NCI-H774 (cell line): ENCODE measurements at regions not wholly inside any gene's neighbourhood (a gene's known extent, or its start where the extent isn't known, plus 50 kb on each side); places are given as distances from the start of the nearest gene placed in this dataset.

Source experiments
- DNase-seq: peaks from one replicate; lab custom pipeline; 2025; lab: John Stamatoyannopoulos, UW

DNA sequence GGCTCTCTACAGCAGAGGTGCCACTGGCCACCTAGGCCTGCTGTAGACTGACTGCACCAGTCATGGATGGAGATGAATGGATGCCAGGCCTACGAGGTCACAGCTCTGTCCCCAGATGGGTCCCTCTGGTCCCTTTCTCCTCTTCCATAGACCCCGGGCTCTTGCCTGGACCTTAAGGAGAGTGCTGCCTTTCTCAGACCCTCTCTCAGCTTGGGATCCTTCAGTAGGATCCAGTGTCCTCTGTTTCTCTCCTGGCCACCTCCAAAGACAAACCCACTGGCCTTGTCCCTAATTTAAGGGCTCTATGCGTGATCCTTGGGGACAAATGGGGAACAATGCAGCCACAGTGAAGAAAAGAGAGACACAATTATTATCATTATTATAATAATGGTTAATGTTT lies 189.3 kb upstream of the C16orf82 start:
- DNase-seq = no peak

DNA sequence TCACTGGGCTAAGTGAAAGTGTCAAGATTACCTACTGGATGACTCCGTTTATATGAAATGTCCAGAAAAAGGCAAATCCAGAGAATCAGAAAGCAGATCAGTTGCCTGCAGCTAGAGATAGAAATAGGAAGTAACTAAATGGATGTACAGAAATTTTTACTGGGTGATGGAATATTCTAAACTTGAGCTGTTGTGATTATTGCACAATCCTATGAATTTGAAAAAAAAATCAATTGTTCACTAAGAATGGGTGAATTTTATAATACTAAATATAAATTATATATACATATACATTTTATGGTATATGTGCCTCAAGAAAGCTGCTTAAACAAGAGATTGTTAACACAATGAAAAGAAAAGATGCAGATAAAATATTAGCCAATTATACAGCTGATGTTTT lies 181.1 kb upstream of the C16orf82 start:
- DNase-seq = no peak

DNA sequence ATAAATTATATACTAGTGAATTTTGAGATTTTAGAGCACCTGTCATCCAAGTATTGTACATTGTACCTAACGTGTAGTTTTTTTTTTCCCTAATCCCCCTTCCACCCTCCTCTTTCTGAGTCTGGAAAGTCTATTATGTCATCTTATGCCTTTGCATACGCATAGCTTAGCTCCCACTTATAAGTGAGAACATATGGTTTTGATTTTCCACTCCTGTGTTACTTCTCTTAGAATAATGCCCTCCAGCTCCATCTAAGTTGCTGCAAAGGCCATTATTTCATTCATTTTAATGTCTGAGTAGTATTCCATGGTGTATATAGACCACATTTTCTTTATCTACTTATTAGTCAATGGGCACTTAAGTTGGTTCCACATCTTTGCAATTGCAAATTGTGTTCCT lies 177.0 kb upstream of the C16orf82 start:
- no peak for DNase-seq

DNA sequence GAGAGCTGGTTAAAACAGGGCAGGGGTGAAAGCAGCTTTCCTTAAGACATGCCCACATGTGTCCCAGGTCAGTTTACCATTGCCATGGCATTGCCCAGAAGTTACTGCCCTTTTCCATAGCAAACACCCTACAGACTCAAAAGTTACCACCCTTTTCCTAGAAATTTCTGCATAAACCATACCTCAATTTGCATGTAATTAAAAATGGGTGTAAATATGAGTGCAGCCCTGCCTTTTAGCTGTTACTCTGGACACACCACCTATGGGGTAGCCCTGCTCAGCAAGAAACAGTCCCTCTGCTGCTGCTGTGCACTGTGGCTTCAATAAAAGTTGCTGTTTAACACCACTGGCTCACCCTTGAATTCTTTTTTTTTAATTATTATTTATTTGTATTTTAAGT lies 168.5 kb upstream of the C16orf82 start:
- DNase-seq = no peak

DNA sequence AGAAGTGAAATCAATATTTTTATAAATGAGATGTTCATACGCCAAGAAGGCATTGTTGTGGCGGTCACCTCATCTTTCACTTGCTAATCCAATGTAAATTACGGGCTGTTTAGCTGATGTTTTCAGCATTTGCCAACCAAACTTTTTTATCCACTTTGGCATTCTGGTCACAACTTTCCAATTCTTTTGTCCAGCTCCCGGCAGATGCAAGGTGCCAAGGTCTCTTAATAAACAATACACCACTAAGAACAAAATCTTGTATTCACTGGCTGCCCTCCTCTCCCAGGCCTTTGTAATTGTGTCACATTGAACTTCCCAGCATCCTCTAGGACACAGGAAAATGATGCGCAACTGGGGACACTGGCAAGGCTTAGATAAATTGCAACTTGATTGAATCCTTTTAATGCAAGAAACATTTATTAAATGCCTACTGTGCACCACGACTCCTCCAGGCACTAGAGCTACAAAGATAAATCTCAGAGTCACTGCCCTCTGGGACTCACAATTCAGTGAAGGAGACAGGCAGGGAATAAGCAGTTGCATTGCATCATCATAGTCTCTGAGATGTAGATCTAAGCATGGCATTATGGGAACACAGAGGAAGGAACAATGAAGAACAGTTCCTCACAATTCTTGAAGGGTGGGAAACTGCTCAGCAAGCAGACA lies 165.4 kb upstream of the C16orf82 start:
- no peak for DNase-seq

DNA sequence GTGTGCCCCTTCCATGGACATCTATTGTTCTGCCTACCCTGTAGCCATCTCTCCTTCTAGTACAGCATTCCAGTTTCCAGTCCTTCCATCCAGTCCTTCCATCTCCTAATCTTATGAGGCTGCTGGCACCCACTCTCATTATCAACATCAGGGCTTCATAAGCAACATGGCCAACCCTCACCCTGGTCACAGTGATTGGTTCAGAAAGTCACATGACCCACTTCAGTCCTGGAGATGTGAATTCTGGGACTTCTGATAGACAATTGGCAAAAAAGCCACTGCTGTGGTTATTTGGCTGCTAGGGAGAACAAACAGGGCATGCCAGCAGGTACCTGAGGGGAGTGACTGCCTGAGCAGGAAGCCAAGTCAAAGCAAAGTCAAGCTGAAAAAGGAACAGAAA lies 164.7 kb upstream of the C16orf82 start:
- DNase-seq = no peak

DNA sequence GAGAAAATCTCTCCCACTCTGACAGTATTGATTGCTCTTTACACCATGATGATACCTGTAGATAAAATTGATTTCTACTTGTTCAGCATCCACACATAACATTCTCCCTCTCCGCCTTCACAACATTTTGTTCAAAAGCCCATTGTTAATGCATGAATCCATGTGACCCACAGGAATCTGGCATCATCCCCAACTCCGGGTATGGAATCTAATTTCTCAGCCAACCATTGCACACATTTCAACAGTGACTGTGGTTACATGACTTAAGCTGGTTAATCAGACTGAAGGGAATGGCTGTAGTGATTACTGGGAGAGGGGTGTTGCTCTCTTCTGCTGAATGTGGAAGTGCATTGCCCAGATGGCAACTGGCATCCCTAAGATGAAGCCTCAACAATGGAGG lies 161.4 kb upstream of the C16orf82 start:
- DNase-seq = no peak

DNA sequence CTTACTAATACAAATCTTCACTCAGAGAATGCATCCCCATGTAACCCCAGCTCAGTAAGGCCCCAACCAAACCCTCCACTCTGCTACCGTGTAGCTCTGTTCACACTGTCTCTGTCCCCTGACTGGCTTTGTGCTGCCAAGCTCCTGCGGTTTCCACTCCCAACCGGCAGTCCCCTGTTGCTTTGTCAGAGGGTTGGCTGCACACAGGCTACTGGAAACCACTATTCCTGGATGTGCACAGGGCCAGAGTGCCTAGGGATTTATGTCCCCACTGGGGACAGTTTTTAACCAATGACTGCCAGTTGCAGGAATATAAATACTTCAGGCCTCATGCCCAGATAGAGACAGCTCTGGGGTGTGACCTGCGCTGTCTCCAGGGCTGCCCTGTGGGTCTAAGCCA lies 157.1 kb upstream of the C16orf82 start:
- DNase-seq = no peak

DNA sequence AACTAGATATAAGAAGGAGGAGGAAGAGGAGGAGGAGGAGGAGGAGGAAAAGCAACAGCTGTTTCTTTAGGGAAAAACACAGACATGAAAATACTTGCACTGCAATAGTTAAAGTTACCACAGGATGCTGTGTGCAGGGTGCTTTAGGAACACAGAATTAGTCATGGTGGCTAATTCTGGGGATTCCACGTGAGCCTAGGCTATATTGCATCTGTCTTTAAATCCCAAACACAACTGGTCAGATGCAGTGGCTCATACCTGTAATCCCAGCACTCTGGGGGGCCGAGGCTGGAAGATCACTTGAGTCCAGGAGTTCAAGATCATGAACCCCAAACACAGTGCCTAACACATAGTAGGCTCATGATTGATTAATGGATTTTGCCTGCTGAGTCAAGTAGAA lies 155.3 kb upstream of the C16orf82 start:
- DNase-seq = no peak

DNA sequence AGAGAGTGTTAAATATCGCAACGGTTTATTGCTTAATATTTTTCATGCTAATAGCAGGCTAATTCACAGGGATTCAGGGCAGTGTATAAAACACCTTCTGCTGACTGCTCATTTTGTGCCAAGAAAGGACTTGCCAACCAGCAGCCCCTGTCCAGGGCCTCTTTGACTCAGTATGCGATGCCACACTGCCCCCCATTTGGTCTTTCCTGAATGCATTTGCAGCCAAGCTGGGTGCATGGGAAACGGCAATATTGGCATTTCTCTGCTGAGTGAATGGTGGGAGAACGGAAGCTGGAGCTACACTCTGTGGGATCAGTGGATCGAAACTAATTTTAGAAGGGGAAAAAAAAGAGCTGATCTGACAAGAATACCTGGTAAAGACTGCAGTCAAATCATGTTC lies 152.9 kb upstream of the C16orf82 start:
- no peak for DNase-seq

DNA sequence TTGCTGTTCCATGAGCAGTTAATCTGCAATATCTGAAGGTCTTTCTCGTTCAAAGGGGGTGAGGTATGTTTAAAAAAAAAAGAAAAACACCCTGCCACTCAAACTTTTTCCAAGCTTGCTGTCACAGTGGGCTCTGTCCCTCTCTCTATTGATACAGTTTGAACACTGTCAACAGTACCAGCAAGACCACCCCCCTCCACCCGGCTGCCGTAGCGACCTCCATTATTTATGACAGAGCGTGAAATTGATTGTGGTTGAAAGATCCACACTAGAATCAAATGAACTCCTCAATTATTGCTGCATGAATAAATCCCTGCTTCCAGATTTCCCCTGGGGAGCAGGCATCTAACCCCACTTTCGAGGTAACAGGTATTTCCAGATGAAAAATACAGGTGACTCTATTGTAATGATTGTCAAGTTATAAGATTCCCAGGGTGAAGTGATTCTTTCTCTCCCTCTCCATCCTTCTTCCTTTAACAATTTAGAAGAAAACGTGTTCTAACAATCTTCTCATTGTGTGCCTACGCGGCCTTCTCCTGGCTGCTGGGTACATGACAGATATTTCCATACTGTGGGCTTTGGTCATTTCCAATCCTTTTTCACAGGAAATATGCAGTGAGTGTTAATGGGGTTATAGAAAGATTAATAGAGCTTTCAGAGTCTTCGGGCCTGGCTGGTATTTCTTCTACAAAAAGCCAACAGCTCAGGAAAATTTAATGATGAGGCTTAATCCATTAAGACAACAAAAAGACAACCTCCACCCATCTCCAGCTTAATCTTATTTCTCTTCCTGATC lies 135.7 kb upstream of the C16orf82 start:
- DNase-seq = no peak

DNA sequence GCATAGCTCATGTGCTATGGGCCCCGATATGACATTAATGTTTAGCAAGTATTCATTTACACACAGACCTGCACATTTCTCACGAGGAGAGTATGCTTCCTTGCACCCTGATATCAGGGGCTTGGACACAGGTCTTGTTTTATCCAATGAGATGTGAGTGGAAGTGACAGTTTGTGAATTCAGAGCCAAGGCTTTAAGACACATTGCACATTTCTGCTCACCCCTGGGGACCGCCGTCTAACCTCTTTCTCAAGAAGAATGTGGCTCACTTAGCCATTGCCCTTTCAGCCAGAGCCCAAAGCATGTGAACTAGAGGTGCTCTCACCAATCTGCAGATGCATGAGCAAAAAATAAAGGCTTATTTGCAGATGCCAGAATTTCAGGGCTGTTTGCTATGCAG lies 116.1 kb upstream of the C16orf82 start:
- no peak for DNase-seq

DNA sequence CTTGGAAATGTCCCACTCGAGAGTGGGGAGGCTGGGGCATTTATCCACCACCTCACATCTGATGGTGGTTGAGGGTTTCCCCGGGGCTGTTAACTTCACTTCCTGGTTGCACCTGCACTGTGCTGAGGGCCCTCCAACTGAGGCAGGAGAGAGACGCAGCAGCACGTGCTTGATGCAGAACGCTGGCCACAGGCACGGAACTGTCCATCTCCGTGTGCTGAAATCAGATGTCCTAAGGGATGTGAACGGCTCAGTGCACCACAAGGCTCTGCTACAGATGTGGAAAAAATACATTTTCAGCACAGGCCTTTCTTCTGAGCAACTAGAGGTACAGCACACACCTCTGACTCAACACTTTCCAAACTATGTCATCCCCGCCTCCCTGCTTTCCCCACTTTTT lies 114.8 kb upstream of the C16orf82 start:
- DNase-seq = no peak

DNA sequence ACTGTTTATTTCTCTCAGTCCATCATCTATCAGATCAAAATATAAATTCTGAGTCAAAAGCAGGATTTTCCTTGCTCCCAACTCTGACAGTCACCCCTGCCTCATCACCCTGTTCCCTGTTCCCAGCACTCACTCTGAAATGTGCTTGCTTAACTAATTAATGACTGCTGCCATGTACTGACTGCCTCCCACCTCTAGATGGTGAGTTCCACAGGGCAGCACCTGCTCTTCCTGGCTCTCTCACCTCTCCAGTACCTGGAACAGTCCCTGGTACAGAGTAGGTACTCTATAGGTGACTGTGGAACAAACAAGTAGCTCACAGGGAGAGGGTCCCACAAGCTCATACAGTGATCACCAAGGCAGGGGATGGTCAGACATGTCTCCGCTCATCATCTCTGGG lies 114.3 kb upstream of the C16orf82 start:
- no peak for DNase-seq

DNA sequence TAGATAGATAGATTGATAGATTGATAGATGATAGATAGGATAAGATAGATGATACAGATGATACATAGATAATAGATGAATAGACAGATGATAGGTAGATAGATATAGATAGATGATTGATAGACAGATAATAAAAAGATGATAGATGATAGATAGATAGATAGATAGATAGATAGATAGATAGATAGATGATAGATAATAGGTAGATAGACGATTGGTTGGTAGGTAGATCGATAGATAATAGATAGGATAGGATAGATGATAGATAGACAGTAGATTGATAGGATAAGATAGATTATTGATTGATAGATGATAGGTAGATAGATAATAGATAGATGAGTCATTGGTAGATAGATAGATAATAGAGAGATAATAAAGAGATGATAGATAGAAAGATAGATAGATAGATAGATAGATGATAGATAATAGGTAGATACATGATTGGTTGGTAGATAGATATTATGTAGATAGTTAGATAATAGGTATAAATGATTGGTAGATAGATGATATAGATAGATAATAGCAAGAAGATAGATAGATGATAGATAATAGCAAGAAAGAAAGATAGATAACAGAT lies 109.4 kb upstream of the C16orf82 start:
- DNase-seq = no peak

DNA sequence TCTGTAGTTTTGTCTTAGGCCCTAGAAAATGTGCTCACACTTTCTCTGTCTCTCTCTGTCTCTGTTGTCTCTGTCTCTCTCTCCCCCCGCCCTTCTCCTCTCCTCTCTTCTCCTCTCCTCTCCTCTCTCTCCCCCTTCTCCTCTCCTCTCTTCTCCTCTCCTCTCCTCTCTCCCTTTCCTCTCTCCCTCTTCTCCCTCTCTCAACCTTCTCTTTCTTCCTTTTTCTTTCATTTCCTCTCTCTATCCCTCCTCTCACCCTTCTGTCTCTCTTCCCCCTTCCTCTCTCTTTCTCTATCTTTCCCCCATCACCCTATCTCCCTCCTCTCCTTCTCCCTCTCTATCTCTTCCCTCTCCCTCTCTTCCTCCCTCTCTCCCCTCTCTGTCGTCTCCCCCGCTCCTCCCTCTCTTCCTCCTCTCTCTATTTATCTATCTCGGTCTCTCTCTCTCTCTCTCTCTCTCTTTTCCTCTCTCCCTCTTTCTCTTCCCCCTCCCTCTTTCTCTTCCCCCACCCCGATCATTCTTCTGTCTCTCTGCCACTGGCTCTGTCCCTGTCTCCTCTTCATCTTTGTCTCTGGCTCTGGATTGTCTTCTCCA lies 107.2 kb upstream of the C16orf82 start:
- no peak for DNase-seq

DNA sequence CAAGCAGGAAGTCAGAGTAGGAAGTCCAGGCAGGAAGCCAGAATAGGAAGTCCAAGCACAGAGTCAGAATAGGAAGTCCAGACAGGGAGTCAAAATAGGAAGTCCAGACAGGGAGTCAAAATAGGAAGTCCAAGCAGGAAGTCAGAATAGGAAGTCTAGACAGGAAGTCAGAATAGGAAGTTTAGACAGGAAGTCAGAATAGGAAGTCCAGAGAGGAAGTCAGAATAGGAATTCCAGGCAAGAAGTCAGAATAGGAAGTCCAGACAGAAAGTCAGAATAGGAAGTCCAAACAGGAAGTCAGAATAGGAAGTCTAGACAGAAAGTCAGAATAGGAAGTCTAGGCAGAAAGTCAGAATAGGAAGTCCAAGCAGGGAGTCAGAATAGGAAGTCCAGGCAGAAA lies 105.3 kb upstream of the C16orf82 start:
- no peak for DNase-seq

DNA sequence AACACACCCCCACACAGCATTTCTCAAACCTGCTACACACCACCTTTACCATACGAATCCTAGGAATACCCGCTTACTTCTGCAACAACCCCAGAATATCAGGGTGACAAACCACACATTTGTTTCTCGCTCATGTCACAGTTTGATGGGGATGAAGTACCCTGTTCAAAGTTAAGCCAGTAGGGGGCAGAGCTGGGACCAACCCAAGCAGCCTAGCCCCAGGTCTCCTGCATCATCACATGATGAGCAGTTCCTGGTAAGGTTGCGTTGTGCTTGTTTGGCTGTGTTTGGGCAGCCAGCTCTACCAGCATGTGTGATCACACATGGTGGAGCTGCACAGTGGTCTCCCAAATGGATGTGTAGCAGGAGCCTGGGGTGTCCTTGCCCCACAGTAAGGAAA lies 103.6 kb upstream of the C16orf82 start:
- DNase-seq = no peak

DNA sequence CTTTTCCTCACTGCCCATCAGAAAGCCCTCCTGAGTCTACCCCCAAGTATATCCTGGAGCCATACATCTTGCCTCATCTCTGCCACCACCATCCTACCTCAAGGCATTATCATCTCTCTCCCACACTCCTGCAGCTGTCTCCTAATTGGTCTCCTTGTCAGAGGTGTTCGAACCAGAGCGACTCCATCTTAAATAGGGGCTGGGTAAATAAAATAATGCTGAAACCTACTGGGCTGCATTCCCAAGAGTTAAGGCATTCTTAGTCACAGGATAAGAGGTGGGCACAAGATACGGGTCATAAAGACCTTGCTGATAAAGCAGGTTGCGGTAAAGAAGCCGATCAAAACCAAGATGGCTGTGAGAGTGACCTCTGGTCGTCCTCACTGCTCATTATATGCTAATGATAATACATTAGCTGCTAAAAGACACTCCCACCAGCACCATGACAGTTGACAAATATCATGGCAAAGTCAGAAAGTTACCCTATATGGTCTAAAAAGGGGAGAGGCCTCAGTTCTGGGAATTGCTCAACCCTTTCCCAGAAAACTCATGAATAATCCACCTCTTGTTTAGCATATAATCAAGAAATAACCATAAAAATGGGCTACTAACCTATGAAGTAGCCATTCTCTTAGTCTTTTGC lies 97.0 kb upstream of the C16orf82 start:
- DNase-seq = no peak

DNA sequence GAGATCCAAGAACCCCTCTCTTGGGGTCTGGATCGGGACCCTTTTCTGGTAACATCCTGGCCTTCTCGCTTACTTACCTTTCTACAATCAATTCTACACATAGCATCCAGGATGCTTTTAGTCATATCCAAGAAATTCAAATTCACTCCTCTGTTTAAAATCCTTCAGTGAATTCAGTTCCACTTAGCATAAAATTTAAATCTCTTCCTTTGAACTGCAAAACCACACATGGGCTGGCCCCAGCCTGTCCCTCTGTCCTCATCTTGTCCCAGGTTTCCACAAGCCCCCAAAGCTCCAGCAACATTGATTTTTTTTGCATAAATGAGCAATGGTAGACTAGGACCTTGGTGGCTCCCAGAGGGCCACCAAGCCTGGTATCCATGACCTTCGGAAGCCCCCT lies 96.4 kb upstream of the C16orf82 start:
- DNase-seq = no peak

DNA sequence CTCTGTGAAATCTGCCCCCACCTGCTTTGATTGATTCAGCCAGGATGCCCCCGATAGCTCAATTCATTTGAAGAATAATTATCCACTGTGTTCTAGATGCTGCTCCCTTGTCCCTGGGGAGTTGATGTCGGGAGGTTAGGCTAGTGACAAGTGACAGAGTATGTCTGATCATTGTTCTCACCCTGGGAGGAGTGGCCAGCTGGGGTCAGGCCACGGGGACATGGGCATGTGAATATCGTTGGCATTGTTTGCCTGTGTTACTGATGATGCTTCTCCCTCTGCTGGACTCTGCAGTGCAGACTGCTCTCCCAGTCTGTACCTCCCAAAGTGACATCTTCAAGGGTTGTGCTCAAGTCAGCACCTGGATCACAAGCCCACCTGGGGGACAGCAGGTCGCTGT lies 89.9 kb upstream of the C16orf82 start:
- DNase-seq = no peak

DNA sequence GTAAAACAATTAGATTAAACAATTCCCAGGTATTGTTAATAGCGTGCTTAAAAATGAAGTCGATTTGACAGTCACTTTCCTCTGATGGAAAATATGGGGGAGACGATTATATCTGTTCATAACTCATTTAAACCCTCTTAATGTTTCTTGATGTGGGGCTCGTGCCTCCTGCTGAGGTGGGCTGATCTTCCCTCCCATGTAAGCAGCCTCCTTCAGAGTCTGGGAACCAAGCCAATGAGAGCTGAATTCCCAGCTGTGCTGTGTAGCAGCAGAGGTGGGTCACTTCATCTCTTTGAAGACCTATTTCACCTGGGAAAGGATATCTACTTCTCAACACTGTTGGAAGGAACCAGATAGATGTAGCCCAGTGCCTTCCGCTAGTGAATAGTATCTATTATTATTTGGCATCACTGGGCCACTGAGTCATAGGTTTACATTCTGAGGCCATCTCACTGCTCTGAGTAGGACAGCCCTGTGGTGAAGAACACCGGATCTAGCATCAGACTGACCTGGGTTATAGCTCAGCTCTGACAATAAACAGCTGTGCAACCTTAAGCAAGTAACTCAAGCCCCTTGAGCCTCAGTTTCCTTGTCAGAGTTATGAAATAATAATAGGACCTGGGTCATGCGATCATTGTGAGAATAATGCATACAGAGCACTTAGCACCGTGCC lies 85.3 kb upstream of the C16orf82 start:
- DNase-seq = no peak
